ENCODE measurements at regions not wholly inside any gene's neighbourhood (a gene's known extent, or its start where the extent isn't known, plus 50 kb on each side); places are given as distances from the start of the nearest gene placed in this dataset.

DNA sequence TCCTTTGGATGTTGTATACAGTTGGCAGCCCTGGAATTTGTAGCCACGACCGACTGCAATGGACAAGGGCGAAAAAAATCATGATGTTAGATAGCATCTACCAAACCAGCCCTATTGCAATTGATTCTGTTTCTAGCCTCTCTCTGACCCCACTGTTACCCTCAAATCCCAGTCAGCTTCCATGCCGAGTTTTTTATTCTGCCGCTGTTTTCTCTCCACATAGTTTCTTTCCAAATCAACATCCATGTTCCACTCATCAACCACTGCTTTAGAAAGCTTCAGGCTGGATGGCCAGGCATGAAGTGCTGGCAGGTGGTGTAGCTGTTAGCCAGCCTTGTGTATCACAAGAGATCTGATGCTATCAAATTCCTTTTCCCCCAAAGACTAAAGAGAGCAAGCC lies 272.8 kb downstream of the FIGN start:
- TF ChIP-seq, protein P1, sequence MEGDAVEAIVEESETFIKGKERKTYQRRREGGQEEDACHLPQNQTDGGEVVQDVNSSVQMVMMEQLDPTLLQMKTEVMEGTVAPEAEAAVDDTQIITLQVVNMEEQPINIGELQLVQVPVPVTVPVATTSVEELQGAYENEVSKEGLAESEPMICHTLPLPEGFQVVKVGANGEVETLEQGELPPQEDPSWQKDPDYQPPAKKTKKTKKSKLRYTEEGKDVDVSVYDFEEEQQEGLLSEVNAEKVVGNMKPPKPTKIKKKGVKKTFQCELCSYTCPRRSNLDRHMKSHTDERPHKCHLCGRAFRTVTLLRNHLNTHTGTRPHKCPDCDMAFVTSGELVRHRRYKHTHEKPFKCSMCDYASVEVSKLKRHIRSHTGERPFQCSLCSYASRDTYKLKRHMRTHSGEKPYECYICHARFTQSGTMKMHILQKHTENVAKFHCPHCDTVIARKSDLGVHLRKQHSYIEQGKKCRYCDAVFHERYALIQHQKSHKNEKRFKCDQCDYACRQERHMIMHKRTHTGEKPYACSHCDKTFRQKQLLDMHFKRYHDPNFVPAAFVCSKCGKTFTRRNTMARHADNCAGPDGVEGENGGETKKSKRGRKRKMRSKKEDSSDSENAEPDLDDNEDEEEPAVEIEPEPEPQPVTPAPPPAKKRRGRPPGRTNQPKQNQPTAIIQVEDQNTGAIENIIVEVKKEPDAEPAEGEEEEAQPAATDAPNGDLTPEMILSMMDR (IDR thresholded peaks at IDR 0.05) = no peak
- no peak for TF ChIP-seq POLR2A (IDR thresholded peaks at IDR 0.05)

Measured in esophagus squamous epithelium (tissue), 4 donors.